GM18519 (cell line): ENCODE measurements at regions not wholly inside any gene's neighbourhood (a gene's known extent, or its start where the extent isn't known, plus 50 kb on each side); places are given as distances from the start of the nearest gene placed in this dataset.
"Not testable (repeated sequence)": the region's sequence is repeated elsewhere in the genome, so short reads cannot be mapped to it uniquely, and the experiment has no call there.

Experiments used
- ATAC-seq: cut with Tn5 transposase; IDR thresholded peaks from one replicate; pipeline ENCODE4 v1.9.1; 2021; ENCODE audit warnings: mild to moderate bottlenecking, moderate library complexity; ENCODE audit not compliant: unreplicated experiment, low FRiP score

- not testable (repeated sequence) for ATAC-seq
Observed at GRCh38 chr21:35516292-35516691, 467.2 kb upstream of the RUNX1 start.

GRCh38 chr21:35512346-35512745 lies 463.2 kb upstream of the RUNX1 start:
- no peak for ATAC-seq

GRCh38 chr21:35511696-35512162 lies 462.6 kb upstream of the RUNX1 start:
- no peak for ATAC-seq

GRCh38 chr21:35510957-35511695 lies 462.0 kb upstream of the RUNX1 start:
- no peak for ATAC-seq

- ATAC-seq = no peak
Observed at GRCh38 chr21:35510294-35510693, 461.2 kb upstream of the RUNX1 start.

- no peak for ATAC-seq
Observed at GRCh38 chr21:35509001-35509704, 460.1 kb upstream of the RUNX1 start.

GRCh38 chr21:35508139-35508888 lies 459.2 kb upstream of the RUNX1 start:
- ATAC-seq = no peak

- no peak for ATAC-seq
Observed at GRCh38 chr21:35507181-35507759, 458.2 kb upstream of the RUNX1 start.

- ATAC-seq = no peak
Observed at GRCh38 chr21:35506771-35507170, 457.7 kb upstream of the RUNX1 start.

GRCh38 chr21:35506352-35506751 lies 457.2 kb upstream of the RUNX1 start:
- ATAC-seq = no peak

- no peak for ATAC-seq
Observed at GRCh38 chr21:35504951-35505466, 455.9 kb upstream of the RUNX1 start.

GRCh38 chr21:35504277-35504676 lies 455.2 kb upstream of the RUNX1 start:
- no peak for ATAC-seq

GRCh38 chr21:35503671-35504070 lies 454.6 kb upstream of the RUNX1 start:
- ATAC-seq = no peak

GRCh38 chr21:35502821-35503220 lies 453.7 kb upstream of the RUNX1 start:
- no peak for ATAC-seq

- ATAC-seq = not testable (repeated sequence)
Observed at GRCh38 chr21:35497522-35497921, 448.4 kb upstream of the RUNX1 start.

GRCh38 chr21:35491920-35492678 lies 443.0 kb upstream of the RUNX1 start:
- ATAC-seq = no peak

- ATAC-seq = no peak
Observed at GRCh38 chr21:35491114-35491513, 442.0 kb upstream of the RUNX1 start.

GRCh38 chr21:35489389-35489980 lies 440.4 kb upstream of the RUNX1 start:
- no peak for ATAC-seq

GRCh38 chr21:35488946-35489345 lies 439.8 kb upstream of the RUNX1 start:
- no peak for ATAC-seq

- ATAC-seq = no peak
Observed at GRCh38 chr21:35485364-35485763, 436.3 kb upstream of the RUNX1 start.
